Retinal pigment epithelial cell (primary cell): ENCODE measurements at regions not wholly inside any gene's neighbourhood (a gene's known extent, or its start where the extent isn't known, plus 50 kb on each side); places are given as distances from the start of the nearest gene placed in this dataset.

Source experiments
- DNase-seq: peaks from one replicate; pipeline ENCODE4 v3.0.0-alpha.2; 2010; ENCODE audit warnings: low read depth
- H3K4me3 ChIP-seq: 2 replicates; pipeline ENCODE4 v1.5.1; 2011; ENCODE audit warnings: mild to moderate bottlenecking, low read length, control low read depth, moderate library complexity
- TF ChIP-seq, protein P1 (sequence below): conservative IDR thresholded peaks from 2 replicates; pipeline ENCODE4 v1.5.1; 2011; ENCODE audit warnings: low read depth, low read length, control low read depth, inconsistent platforms

DNA sequence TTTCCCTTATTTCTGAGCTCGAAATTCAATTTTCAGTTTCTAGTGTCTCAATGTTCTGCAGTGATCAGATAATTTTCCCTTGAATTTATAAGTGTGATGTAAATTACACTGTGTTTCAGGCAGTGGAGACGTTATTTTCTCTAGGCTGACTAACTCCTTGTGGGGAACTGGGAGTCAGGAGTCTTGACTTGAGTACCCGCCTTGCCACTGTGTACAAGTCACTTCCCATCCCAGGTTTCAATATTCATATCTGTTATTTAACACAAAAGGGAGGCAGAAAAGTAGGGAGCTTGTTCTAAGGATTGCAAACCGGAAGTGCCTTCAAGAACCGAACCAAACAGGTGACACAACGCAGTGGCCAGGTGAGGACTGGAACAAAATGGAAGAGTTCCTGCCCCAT is 196.5 kb downstream of the MEX3B start:
- TF ChIP-seq, protein P1, sequence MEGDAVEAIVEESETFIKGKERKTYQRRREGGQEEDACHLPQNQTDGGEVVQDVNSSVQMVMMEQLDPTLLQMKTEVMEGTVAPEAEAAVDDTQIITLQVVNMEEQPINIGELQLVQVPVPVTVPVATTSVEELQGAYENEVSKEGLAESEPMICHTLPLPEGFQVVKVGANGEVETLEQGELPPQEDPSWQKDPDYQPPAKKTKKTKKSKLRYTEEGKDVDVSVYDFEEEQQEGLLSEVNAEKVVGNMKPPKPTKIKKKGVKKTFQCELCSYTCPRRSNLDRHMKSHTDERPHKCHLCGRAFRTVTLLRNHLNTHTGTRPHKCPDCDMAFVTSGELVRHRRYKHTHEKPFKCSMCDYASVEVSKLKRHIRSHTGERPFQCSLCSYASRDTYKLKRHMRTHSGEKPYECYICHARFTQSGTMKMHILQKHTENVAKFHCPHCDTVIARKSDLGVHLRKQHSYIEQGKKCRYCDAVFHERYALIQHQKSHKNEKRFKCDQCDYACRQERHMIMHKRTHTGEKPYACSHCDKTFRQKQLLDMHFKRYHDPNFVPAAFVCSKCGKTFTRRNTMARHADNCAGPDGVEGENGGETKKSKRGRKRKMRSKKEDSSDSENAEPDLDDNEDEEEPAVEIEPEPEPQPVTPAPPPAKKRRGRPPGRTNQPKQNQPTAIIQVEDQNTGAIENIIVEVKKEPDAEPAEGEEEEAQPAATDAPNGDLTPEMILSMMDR = no peak
- no peak overlapping the region for H3K4me3 ChIP-seq
- no peak for DNase-seq

DNA sequence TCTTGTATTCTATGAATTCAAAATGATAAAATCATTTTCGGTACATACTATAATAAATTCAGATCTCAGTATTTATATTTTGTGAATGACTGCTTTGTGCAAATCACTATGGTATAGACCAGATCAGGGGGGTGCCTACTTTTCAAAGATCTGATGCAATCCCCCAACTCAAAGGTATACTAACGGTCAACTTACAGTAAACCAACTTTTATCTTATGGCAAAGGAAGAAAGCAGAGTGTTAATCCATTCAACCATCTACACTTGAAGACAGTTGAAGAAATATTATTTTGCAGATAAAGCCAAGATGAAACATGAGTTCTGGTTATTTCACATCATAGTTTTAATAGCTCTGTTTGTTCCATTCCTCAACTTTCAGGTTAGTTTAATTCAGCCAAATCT is 197.1 kb downstream of the MEX3B start:
- no peak for DNase-seq
- no peak overlapping the region for H3K4me3 ChIP-seq
- TF ChIP-seq, protein P1 = no peak

DNA sequence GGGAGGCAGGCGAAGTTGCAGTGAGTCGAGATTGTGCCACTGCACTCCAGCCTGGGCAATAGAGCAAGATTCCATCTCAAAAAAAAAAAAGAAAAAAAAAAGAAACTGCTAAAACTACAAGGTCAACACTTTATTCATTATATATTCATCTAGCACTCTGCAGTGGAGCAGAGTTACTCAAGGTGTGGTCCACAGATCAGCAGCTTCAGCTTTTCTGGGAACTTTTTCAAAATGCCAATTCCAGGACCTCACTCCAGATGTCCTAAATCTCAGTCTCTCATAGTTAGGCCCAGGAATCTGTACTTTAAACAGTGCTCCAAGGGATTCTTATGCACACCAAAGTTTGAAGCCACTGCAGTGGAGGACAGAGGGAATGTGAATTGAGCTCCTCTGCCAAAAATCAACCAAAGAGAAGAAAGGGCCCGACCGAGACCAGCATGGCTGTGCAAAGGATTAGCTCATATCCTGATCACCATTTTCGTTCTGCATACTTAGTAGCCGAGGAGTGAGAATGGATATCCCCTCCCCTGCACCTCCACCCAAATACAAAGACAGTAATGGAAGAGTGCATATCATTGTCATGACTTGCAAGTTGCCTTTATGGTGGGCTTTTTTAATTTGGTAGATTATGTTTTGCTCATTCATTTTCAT is 201.9 kb downstream of the MEX3B start:
- H3K4me3 ChIP-seq = no peak overlapping the region
- no peak for DNase-seq
- TF ChIP-seq, protein P1 = no peak

DNA sequence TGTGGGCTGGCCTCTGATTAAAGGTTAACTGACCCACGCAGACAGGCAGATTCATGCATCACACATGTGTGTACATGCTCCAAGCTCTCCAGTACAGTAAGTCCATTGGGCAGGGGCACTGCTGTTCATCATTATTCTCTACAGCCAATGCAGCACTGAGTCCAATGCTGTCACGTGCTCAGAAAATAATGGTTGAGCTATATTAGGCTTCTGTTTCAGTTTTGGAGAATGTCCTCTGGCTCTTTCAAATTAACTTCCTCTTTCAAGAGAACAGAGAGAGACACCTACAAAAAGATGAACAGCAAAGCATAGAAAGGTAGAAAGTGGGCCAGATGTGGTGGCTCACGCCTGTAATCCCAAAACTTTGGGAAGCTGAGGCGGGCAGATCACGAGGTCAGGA is 202.6 kb downstream of the MEX3B start:
- TF ChIP-seq, protein P1 = no peak
- DNase-seq = no peak
- no peak overlapping the region for H3K4me3 ChIP-seq

DNA sequence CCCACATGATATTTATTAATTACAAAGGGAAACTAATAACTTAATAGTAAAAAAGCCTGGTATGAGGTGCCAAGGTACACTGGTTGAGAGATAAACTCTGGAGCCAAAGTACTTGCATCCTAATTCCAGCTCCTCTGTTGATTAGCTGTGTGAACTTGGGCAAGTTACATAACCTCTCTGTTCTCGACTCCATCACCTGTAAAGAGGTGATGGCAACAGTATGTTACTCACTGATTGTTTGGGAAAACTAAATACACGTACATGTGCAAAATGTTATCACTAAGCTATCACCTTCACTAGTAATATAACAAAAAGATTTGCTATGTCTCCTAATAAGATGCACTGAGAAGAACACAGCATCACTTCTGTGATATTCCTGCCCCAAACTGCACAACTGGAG is 206.4 kb downstream of the MEX3B start:
- TF ChIP-seq, protein P1 = no peak
- DNase-seq = no peak
- H3K4me3 ChIP-seq = no peak overlapping the region

DNA sequence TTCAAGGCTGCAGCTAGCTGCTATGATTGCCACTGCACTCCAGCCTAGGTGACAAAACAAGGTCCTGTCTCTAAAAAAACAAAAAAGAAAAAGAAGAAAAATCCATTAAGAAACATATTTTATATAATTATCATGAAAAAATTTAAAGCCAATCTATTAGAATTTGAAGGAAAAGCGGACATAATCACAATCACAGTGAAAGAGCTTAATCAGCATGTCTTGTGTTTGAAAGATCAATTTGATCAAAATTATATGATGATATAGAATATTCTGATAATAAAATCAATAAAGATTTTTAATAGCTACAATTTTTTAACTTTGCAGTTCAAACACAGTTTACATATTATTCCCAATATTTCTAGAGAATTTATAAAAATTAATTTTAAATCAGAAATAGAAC is 210.1 kb downstream of the MEX3B start:
- H3K4me3 ChIP-seq = no peak overlapping the region
- no peak for DNase-seq
- TF ChIP-seq, protein P1 = no peak

DNA sequence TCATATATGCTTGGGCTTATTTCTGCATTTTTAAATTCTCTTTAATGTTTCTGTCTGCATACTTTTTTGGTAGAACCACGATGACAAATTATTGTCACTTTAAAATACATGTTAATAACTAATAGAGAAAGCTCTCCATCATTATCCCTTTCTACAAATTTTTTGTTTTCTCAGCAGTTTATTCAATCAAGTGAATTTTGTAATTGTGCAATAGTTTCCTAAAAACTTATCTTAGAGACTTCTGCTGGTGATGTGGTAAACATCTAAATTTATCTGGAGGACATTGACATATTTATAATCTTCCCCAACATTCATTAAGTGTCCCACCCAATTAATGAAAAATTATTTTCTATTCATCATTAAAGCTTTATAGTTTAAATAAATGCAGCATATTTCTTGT is 215.3 kb downstream of the MEX3B start:
- TF ChIP-seq, protein P1 = no peak
- DNase-seq = no peak
- H3K4me3 ChIP-seq = no peak overlapping the region
